ENCODE measurements at regions not wholly inside any gene's neighbourhood (a gene's known extent, or its start where the extent isn't known, plus 50 kb on each side); places are given as distances from the start of the nearest gene placed in this dataset.

GRCh38 chr9:86487838-86488233 lies 133.6 kb upstream of the TUT7 start:
- H3K79me2 ChIP-seq (ENCODE audit: insufficient read depth) = no peaks in the 10 kb centered on the region
- no peak for DNase-seq
- H3K9me3 ChIP-seq = no peaks in the 10 kb centered on the region
- H2AFZ ChIP-seq (ENCODE audit: low read depth) = no peak overlapping the region
- CTCF ChIA-PET = interaction anchor here (0.6 to 5.9 kb wide), 30 partner anchors 12 to 1010 kb away, joined by 3 to 112 read pairs (median 4); partner anchors contain the start of genes DAPK1 and GAS1
- H3K4me3 ChIP-seq (ENCODE audit: low read depth in 2 of 2, low read length in 1 of 2) = no peak overlapping the region
- no peak overlapping the region for H3K4me2 ChIP-seq
- H3K9ac ChIP-seq = no peak overlapping the region
- no peak overlapping the region; a peak in 1 of 4 replicates for H3K27ac ChIP-seq (ENCODE audit: low read depth in 2 of 2, low read length in 1 of 2)
- no peaks in the 10 kb centered on the region for H3K9me2 ChIP-seq
- no peaks in the 10 kb centered on the region for H3K36me3 ChIP-seq (replicated peaks in 1 of 2; ENCODE audit: control insufficient read depth in 1 of 2, insufficient read depth in 2 of 2, low read length in 1 of 2)
- no peak for TF ChIP-seq RFX5 (IDR thresholded peaks at IDR 0.05; ENCODE audit: low read length)
- no peak for TF ChIP-seq CHD2 (IDR thresholded peaks at IDR 0.05; ENCODE audit: low read length, partially characterized antibody)
- no peak for TF ChIP-seq EP300 (IDR thresholded peaks at IDR 0.05; ENCODE audit: borderline replicate concordance in 1 of 2, low read depth in 1 of 2, low read length in 1 of 2)
- no peak for TF ChIP-seq ZBTB33 (IDR thresholded peaks at IDR 0.05; ENCODE audit: borderline replicate concordance, low read depth)
- TF ChIP-seq ELF1 (IDR thresholded peaks at IDR 0.05) = no peak
- TF ChIP-seq TAF1 (IDR thresholded peaks at IDR 0.05; ENCODE audit: borderline replicate concordance, low read depth, low read length) = no peak
- TF ChIP-seq USF1 (IDR thresholded peaks at IDR 0.05; ENCODE audit: borderline replicate concordance, low read depth) = no peak
- no peak for TF ChIP-seq MAX (IDR thresholded peaks at IDR 0.05; ENCODE audit: low read depth)
- no peak for TF ChIP-seq EZH2phosphoT487 (IDR thresholded peaks at IDR 0.05; ENCODE audit: borderline replicate concordance, low read depth)
- TF ChIP-seq RAD21 (IDR thresholded peaks at IDR 0.05; ENCODE audit: low read length) = no peak
- no peak for TF ChIP-seq RCOR1 (IDR thresholded peaks at IDR 0.05; ENCODE audit: low read length)
- TF ChIP-seq FOXJ3 (CRISPR knock-in tag; IDR thresholded peaks at IDR 0.05) = no peak
- TF ChIP-seq POLR2AphosphoS5 (IDR thresholded peaks at IDR 0.05; ENCODE audit: low read depth, low read length) = no peak
- no peak for TF ChIP-seq USF2 (IDR thresholded peaks at IDR 0.05; ENCODE audit: borderline replicate concordance, low read depth, low read length)
- no peak for TF ChIP-seq IRF3 (IDR thresholded peaks at IDR 0.05; ENCODE audit: low read depth, low read length)
- TF ChIP-seq CTCF (IDR thresholded peaks at IDR 0.05) = no peak
- TF ChIP-seq TCF12 (IDR thresholded peaks at IDR 0.05) = no peak
- WGBS (ENCODE audit: low lambda C conversion rate) = 72% methylated on average over 2 of the region's 2 CpGs
- H3F3A ChIP-seq (replicated peaks; ENCODE audit: insufficient read depth) = no peaks in the 10 kb centered on the region
- no peaks in the 10 kb centered on the region; a peak in 2 of 4 replicates for H3K4me1 ChIP-seq (ENCODE audit: control insufficient read depth in 1 of 2, insufficient read depth in 2 of 2, low read depth in 1 of 2, low read length in 1 of 2)
- POLR2A ChIA-PET = interaction anchor here (1.1 kb wide), 1 partner anchor 459 kb away, joined by 3 read pairs; no protein-coding TSS in a partner anchor
- H3K27me3 ChIP-seq (ENCODE audit: insufficient read depth) = no peaks in the 10 kb centered on the region
- H4K20me1 ChIP-seq (ENCODE audit: insufficient read depth) = no peaks in the 10 kb centered on the region

Data from SK-N-SH (cell line).